ENCODE measurements at regions not wholly inside any gene's neighbourhood (a gene's known extent, or its start where the extent isn't known, plus 50 kb on each side); places are given as distances from the start of the nearest gene placed in this dataset.

DNA sequence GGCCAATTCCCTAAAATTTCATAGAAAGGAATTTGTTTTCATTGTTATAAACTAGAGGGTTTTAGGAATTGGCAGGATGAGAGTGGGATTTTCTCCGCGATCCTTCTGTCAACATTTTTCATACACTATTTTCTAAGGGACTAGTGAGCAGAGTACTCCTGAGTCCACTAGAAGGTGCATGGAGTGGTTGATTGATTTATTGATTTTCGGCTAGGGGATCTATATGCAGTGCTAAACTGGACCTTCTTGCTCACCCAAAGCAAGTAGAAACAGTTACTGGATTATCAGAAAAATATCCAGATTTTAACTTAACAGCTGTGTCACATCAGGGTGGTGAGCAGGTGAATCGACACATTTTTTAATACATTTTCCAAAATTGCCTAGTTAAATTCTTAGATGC is 159.9 kb upstream of the DTNA start (continued):
- TF ChIP-seq TAF1 (IDR thresholded peaks at IDR 0.05; ENCODE audit: low read depth, low read length) (no peak), EP300 (IDR thresholded peaks at IDR 0.05; ENCODE audit: borderline replicate concordance in 1 of 2, low read depth in 2 of 2, low read length in 2 of 2) (no peak), SAP30 (IDR thresholded peaks at IDR 0.05; ENCODE audit: insufficient read depth, insufficient replicate concordance, low read length) (no peak), CHD1 (IDR thresholded peaks at IDR 0.05; ENCODE audit: low read depth, low read length) (no peak), SP1 (IDR thresholded peaks at IDR 0.05; ENCODE audit: low read depth, low read length) (no peak)
- TF ChIP-seq, protein P1, sequence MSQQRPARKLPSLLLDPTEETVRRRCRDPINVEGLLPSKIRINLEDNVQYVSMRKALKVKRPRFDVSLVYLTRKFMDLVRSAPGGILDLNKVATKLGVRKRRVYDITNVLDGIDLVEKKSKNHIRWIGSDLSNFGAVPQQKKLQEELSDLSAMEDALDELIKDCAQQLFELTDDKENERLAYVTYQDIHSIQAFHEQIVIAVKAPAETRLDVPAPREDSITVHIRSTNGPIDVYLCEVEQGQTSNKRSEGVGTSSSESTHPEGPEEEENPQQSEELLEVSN (IDR thresholded peaks at IDR 0.05): no peak
